GM18511 (cell line): ENCODE measurements at regions not wholly inside any gene's neighbourhood (a gene's known extent, or its start where the extent isn't known, plus 50 kb on each side); places are given as distances from the start of the nearest gene placed in this dataset.

Experiments
- ATAC-seq: cut with Tn5 transposase; IDR thresholded peaks from one replicate; pipeline ENCODE4 v1.9.1; 2021; ENCODE audit warnings: mild to moderate bottlenecking, moderate library complexity; ENCODE audit not compliant: unreplicated experiment

DNA sequence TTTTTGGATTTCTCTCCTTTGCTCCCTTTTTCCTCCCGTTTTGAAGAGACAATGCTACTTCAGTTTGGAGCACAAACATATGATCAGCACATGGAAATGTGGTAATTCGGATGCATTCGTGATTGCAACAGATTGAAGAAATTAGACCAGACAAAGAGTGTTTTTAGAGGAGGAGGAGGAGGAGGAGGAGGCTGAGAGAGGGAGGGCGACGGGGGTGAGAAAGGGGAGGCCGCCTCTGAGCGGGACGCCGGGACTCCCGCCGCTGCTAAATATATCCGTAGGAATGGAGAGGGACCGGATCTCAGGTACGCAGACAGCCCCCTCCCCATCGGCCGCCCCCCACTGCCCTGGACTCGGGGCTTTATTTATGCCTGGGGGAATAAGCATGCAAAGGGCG lies 179.3 kb downstream of the SEC14L1 start:
- no peak for ATAC-seq

DNA sequence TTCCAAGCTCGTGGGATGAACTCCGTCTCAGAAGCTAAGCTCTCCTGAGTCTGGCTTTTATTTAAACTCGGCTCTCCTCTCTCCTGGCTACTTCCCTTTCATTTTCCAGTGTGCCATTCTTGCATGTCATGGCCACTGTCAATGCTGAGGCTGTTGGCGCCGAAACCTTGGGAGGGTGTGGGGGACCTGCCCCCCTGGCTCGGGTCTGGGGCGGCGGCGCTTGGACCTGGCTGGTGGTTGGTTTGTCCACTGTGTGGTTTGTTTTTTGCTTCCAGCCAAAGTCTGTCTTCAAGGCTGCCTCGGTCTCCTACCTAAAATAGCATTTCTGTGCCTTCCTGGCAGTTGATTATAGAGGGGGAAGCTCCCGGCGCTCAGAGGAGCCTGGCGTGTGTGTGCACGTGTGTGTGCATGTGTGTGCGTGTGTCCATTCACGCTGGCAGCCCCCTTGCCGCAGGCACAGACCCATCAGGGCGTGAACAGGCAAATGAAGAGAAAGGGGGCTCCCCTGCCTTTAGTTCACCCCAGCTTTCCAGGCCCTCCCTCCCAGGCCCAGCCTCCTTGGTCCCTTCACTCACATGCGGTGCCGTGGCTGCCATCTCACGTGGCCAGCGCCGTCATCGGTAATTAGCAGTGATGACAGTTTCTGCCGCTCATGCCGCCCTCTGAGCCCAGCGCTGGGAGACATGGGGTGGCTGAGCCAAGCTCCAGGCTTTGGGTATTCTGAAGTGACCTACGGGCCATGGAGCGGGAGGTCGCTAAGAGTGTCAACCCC lies 179.9 kb downstream of the SEC14L1 start:
- peak; percentile 32 for ATAC-seq

DNA sequence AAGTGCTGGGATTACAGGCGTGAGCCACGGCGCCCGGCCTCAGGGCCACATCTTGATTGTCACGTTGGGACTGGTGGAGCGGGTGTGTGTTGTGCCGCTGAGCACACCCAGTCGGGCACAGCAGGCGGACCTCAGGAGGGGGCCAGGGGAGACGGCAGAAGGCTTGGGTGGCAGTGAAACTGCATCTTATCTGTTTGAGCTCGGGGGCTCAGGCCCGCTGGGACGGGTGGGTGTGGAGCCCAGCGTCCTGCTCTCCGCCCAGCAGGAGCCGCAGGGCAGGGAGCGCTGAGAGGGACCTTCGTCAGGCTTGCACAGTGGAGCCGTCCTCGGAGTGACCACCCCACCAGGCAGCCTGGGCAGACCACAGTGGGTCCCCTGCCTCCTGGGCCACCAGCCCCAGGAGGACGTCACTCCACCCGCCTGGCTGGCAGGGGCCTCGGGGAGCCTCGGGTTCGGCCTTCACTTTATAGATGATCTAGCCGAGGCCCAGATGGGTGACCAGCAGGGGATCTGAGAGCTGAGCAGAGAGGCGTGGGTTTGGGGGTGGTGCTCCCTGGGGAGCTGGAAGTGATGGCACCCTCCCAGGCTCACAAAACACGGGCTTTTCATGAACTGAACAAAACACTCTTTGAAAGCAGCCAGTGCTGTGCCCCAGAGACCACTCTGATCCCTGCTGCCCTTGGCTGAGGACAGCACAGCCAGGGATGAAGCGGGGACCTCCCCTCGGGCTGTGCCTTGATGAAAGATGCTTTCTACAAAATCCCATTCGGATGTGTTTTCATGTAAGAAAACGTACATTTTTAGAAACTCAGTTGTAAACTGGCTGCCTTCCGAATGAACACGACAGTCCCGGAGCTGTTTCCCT lies 181.1 kb downstream of the SEC14L1 start:
- ATAC-seq, result no peak

DNA sequence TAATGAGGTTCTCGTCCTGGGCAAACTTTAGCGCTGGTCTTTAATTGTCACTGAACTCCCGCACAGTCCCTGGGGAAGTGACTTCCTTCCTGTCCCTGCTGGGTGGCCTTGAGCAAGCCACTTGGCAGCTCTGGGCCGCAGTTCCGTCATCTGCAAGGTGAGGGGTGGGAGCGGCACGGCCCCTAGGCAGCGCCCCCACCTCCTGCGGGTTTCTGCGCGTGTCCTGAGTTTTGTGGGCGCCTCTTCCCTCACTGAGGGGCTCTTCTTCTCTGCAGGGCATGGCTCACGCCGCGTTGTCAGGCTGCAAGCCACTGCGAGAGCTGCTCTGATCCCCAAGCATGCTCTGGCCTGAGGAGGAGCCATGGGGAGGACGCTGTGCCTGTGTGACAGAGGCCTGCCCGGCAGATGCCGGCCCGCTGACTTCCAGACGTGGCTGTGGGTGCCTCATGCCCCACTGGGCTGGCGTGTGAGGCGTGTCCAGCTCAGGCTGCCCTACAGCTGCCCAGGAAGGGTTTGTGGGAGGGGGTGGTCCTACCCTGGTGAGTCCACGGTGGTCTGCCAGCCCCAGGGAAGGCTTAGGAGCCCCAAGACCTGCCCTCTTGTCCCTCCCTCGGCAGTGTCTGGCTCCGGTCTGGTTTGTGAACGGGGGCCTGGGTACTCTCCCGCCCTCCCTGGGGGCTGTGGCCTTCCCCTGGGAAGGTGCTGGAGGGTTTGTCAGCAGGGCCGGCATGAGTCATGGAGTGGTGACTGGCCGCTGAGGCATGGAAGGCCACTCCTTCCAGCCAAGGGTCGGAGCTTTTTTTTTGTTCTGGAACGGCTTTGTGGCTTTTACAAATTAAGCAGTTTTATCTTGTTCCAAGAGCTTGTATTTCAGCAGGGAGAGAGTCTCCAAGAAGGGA lies 182.0 kb downstream of the SEC14L1 start:
- ATAC-seq, result no peak

DNA sequence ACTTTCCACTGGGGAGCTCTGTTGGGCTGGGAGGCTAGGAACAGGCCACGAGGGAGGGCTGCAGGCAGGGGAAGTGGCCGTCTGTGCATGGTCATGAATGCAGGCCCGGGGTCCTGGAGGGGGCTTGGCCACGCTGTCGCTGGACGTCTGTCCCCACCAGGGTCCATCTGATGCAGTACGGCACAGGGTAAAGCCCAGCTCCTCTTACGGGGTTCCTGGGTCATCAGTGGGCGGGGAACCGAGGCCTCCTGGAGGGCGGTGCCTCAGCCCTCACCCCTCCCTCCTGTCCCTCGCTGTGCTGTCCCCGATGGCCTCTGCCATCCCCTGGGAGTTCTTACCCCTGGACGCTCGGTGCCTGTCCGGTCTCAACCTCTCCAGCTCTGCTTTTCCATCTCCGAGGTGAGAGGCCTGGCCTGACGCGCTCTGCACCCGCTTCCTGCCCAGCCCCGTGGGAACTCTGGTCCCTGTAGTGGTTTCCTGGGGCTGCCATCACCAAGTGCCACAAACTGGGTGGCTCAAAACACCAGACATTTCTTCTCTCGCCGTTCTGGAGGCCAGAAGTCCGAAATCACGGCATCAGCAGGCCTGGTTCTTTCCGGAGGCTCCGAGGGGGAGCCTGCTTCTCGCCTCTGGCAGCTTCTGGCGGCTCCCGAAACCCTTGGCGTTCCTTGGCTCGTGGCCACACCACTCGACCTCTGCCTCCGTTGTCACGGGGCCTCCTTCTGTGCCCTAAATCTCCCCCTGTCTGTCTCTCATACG lies 182.8 kb downstream of the SEC14L1 start:
- ATAC-seq, result no peak

DNA sequence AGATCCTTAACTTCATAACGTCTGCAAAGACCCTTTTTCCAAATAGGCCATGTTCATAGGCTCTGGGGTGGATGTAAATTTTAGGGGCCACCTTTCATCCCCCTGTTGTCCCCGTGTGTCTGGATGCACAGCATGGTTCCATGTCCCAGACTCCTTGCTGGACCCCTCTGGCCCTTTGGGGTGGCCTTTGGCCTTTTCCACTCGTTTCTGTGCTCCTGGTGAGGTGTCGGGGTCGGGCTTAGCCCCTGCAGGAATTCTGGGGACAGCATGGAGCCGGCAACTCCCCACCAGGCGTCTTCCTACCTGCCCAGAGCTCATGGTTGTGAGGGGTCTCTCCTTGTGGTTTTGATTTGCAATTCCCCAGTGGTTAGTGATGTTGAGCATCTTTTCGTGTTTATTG lies 183.5 kb downstream of the SEC14L1 start:
- ATAC-seq, result no peak

DNA sequence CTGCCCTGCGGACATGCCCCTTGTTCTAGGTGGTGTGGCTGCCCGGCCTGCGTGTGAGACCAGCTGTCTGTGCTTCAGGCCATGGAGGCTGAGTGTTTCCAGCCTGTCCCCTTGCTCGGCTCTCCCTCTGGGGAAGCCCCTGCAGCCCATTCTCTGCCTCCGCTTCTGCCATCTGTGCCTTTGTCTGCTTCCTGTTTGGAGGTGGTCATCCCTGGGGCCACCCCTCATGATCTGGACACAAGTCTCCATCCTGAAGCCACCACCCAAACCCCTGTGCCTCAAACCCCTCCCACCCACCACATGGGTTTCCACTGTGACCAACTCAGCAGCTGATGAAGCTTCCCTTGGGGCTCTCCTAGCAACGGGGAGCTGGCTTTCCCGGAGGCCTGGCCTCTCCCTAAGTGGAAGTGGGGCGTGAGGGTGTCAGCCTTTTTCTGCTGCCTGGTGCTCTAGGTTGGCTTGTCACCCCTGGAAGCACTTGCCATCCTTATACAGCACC lies 184.9 kb downstream of the SEC14L1 start:
- ATAC-seq, result peak; percentile 31

DNA sequence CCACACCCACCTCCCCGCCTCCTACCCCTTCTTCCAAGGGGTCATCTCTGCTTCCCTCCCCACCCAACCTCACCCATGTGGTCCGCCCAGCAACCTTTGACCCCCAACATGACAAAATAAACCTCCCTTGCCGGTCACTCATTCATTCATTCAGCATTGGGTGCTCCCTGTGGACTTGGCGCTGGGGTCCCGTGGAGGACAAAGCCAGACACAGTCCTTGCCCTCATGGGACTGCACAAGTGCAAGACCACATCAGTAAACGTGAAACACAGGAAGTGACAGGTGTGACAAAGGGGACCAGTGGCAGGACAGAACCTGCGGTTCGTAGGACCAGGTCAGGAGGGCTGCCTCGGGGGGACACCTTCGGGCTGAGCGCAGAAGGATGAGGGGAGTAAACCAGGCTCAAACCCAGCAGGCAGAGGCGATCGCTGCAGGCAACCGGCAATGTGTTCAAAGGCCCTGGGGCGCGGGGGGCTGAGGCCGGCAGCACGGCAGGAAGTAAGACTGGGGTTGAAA lies 185.4 kb downstream of the SEC14L1 start:
- no peak for ATAC-seq

DNA sequence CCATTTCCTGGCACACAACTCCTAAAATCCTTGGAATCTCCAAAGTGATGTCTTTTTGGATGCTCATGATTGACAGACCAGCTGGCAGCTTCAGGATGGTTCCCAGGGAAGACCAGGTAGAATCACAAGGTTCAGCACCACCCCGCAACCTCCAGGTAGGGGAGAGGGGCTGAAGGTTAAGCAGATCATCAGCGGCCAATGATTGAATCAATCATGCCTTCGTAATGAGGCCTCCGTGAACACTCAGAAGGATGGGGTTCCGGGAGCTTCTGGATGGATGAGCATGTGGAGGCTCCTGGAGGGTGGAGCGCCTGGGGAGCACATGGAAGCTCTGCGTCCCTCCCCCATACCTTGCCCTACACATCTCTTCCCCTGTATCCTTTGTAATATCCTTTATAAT lies 185.9 kb downstream of the SEC14L1 start:
- no peak for ATAC-seq

DNA sequence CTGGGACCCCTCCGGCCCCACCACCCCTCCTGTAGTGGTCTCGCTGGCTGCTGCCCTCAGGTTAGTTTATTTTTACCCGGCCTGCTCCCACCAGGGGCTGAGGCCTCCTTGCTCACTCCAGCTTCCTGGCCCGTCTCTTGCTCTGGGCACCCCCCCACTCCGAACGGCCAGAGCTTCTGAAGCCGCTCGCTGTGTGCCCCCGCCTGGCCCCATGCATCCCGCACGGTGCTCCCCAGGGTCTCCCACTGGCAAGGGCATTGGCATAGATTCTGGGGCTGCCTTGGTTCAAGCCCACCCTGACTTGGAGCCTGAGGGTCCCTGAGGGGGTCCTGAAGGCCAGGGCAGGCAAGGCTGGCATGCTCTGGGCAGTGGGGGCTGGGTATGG lies 186.4 kb downstream of the SEC14L1 start:
- ATAC-seq, result no peak

DNA sequence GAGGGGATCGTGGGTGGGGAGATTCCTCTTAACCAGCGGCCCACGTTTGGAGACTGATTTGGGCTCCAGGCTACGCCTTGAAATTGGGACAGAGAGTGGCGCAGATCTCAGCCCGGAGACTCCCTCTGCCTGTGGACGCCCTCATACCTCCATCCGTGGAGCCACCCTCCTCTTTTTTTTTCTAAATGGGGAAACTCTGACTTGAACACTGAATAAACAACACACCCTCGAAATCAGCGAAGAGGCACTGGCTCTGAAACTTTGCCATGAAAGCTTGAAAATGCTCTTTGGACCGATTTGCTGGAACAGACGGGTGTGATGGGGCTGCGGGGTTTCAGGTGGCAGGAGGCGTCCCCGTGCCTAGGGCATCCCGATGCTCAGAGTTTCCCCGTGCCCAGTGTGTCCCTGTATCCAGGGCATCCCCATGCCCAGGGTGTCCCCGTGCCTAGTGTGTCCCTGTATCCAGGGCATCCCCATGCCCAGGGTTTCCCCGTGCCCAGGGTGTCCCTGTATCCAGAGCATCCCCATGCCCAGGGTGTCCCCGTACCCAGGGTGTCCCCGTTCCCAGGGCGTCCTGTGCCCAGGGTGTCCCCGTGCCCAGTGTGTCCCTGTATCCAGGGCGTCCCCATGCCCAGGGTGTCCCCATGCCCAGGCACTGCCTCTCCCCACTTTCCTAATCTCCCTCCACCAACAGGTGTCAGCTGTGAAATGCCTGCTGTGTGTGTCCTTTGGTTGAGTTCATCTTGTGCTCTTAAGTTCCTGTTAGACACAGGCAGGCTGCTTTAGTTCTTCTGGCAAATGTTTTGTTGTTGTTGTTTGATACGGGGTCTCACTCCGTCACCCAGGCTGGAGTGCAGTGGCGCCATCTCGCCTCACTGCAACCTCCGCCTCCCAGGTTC lies 187.0 kb downstream of the SEC14L1 start:
- no peak for ATAC-seq

DNA sequence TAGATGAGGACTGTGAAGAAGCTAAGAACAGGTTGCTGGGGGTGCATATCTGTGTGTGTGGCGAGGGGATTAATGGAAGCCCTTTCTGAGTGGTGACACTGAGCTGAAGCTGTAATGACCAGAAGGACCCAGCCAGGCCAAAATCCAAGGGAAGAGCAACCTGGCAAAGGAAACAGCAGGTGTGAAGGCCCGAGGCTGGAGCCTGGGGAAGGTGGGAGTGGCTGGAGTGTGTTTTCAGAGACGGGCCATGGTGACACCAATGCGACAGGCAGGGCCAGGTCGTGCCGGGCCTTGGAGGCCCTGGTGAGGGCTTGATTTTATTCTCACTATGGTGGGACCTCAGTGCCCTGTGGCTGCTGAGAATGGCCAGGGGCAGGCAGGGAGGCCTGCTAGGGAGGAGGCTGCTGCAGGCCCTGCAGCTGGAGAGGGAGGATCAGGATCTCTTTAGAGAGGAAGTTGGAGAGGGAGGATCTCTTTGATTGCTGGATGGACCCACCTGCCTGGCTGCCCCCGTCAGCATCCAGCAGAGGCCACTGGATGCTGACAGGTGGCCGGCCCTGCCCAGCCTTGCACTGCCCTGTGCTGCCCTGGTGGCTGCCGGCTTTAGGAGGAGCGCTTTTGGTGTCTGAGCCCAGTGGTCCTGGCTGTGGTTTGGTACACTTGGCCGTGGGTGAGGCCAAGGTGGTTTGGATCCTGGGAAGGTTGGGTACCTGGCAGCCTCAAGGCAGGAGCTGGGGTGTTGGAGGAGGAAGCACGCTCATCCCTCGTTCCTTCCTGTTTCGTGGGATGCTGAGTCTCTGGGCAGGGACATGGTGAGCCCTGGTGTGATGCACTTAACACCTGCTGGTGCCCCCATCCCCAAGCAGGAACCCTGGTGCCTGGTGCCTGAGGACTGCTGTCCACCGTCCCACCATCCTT lies 188.3 kb downstream of the SEC14L1 start:
- no peak for ATAC-seq

DNA sequence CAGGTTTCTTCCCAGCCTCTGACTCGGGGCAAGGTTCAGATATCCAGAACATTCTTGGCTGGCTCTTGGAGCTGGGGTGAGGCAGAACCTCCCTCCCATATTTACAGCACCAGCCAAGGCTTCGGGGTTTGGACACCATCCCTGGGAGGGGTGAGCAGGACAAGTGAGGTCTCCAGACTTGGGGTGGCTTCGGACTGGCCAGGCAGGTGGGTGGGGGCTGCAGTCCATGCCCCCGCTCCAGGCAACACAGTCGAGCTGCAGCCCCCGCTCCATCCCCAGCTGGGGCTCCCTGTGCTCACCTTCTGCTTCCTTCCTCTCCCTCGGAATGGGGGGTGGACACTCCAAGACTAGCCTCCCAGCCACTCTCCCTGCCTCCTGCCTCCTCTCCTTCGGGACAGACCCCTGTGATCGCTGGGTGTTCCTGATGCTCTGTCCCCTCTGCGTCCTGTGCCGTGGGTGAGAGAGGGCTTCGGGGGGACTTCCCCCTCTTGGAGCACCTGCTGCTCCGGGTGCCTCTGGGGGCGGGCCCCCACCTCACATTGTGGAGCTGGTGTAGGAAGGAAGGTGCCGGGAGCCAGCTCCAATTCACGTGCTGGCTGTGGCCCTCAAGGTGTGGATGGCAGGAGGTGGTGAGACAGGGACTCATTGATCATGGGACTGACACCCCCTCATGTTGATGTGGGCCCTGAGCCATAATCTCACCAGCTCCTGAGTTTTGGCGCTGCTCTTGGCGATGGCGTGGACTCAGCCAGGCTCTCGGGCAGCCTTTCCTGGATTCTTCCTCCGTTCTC lies 189.2 kb downstream of the SEC14L1 start:
- ATAC-seq, result no peak

DNA sequence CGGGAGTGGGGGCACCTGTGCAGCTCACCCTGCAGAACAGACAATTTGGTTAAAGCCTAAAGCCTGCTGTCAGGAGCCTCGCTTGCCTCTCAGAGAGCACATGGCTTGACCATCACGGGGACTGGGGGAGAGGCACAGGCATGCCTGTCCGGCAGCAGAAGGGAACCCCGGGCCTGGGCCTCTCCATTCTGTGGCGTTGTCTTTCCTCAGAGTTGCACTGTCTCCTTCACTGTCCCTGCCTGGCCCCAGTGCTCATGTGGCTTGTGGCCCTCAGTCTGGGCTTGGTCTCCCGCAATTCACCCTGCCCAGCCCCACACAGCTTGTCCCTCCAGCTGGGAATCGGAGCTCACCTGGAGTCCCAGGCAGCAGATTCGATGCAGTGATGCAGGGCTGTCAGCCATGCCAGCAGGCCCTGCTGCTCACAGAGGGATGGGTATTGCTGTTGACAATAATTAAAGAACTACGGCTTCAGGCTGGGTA lies 189.9 kb downstream of the SEC14L1 start:
- no peak for ATAC-seq

DNA sequence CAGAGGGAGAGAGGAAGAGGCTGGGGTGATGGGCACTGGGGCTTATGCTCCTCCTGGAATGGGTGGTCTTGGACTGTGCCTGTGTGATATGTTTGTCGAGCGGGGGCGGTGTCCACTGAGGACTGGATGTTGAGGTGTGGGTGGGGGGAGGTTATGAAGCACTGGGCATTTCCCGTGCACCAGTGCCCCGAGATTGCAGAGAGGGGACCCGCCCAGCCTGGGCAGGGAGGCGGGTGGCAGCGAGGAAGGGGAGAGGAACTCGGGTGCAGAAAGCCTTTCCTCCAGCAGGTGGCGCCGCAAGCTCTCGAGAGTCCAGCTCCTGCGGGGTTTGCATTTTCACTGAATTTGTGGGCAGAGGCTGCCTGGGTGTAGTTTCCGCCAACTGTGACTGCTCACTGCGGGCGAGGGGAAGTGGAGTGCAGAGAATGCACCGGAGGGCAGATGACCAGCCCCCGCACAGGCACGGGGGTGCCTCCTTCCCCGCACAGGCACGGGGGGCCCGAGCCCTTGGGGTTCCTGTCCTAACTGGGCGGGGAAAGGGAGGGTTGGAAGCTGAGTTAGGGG lies 190.6 kb downstream of the SEC14L1 start:
- peak; percentile 76 for ATAC-seq

DNA sequence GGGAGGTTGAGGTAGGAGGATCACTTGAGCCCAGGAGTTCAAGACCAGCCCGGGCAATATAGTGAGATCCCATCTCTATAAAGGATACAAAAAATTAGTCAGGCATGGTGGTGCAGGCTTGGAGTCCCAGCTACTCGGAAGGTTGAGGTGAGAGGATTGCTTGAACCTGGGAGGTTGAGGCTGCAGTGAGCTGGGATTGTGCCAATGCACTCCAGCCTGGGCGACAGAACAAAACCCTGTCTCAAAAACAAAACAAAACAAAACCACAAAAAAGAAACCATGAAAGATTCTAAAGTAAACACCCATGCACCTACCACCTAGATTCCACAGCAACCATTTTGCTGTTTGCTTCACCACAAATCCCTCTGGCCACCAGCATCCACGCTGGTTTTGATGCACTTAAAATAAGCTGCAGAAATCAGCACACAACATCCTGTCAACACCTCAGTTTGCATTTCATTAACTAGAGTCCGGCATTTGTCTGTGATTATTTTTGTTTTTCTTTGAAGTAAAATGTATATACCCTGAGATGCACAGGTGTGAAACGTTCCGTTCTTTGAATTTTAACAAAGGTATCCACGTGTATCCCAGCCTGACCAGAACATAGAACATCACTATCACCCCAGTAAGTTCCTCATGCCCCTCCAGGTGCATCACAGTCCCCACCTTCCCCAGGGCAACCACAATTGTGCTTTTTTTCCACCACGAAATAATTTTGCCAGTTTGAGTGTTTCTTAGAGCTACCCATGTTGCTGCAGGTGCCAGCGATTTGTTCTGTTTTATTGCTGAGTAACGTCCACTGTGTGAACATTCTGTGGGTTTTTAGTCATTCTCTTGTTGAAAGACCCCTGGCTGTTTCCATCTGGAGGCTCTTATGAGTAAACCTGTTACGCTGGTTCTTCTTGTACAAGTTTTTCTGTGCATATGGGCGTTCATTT lies 191.5 kb downstream of the SEC14L1 start:
- no peak for ATAC-seq
